GM18511 (cell line): ENCODE measurements at regions not wholly inside any gene's neighbourhood (a gene's known extent, or its start where the extent isn't known, plus 50 kb on each side); places are given as distances from the start of the nearest gene placed in this dataset.
"Not testable (repeated sequence)": the region's sequence is repeated elsewhere in the genome, so short reads cannot be mapped to it uniquely, and the experiment has no call there.

Source experiments
- ATAC-seq: cut with Tn5 transposase; IDR thresholded peaks from one replicate; pipeline ENCODE4 v1.9.1; 2021; ENCODE audit warnings: mild to moderate bottlenecking, moderate library complexity; ENCODE audit not compliant: unreplicated experiment

GRCh38 chr5:13640270-13640669 lies 304.2 kb downstream of the DNAH5 start:
- no peak for ATAC-seq

DNA sequence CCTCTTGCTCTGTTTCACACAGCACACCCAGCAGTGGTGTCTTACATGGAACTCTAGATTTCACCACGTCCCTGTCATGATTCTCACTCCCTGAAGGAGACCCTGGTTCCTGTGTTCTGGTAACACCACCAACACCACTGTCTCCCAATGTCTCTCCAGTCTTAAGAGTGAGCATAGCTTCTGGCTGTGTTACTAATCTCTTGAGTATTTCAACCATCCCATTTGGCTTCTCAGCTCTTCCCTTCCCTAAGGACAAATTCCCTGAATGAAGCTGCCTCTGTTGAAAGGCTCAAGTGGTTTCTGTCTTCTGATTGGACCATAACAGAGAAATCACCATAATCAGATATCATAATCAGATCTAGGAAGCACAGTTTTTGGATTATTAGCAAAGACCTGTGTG lies 311.8 kb downstream of the DNAH5 start:
- ATAC-seq, result no peak

- ATAC-seq, result no peak
Measured at GRCh38 chr5:13629218-13629617, 315.3 kb downstream of the DNAH5 start.

DNA sequence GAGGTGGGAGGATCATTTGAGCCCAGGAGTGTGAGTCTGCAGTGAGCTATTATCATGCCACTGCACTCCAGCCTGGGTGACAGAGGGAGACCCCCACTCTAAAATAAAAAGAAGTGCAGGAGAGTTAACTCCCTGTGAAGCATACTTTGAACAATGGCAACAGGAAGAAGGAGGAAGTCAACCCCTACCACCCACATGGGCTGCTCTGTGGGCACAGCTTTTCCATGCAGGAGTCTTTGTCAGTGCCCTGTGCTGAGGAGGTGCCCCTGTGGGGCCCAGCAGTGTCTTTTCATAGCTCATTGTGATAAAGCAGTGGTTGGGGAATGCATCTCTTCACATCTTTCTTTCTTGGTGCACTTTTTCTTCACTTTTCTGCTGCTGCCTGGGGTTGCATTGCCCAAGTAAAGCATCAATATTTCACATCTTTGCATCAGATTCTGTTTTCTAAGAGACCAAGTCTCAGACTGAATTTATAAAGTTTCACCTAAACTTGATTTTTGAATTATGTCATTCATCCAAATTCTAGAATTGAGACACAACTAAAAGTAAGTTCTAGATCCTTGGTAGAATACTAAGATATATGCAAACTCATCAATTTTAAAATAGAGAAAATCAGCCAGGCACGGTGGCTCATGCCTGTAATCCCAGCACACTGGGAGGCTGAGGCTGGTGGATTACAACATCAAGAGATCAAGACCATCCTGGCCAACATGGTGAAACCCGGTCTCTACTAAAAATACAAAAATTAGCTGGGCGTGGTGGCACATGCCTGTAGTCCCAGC lies 316.6 kb downstream of the DNAH5 start:
- no peak for ATAC-seq

DNA sequence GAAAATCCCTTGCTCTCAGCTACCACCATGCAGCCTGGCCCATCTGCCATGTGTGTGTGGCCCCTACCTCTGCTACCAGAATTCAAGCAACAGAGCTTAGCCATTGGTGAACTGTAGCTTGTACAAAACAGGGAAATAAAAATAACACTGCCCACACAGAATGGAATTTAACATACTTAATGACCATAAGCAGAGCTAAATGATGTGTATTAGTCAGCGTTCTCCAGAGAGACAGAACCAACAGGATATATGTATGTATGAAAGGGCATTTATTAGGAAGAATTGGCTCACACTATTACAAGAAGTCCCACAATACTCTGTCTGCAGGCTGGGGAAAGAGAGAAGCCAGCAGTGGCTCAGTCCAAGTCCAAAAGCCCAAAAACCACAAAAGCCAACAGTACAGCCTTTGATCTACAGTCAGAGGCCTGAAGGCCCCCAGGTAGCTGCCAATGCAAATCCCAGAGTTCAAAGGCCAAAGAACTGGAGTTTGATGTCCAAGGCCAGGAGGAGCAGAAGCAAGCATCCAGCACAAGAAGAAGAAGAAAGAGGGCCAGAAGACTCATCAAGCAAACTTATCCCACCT lies 318.8 kb downstream of the DNAH5 start:
- no peak for ATAC-seq

DNA sequence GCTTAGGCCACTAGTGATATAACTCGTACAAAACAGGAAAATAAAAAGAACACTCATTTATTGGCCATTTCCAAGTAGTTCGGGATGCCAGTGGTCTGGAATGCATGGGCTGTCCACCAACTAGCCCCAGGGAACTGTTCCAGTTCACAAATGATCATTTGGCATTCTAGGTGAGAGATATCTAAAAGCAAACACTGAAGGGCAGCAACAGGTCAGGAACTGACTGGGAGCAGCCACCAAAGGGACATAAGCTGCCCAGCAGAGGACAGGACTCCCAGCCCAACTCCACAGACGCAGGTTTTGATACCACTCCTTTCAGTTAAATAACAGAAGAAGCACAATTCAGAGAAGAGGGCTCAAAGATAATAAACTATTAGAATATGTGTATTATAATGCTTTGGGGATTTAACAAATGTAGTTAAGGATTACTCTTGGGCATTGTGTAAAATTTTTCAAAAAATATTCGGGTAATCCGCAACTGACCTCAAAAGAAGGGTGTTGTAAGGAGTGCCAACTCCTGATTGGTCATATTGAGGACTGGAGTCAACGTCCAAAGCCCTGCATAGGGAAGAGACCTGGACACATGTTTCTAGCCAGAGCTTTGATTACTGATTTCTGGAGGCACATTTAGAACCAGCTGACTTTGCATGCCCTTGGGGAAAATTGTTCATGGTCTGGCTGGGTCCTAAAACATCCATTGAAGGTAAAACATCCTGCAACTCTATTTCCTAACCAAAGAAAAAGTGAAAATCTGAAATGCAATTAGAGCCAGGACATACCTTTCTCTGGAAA lies 320.0 kb downstream of the DNAH5 start:
- no peak for ATAC-seq

DNA sequence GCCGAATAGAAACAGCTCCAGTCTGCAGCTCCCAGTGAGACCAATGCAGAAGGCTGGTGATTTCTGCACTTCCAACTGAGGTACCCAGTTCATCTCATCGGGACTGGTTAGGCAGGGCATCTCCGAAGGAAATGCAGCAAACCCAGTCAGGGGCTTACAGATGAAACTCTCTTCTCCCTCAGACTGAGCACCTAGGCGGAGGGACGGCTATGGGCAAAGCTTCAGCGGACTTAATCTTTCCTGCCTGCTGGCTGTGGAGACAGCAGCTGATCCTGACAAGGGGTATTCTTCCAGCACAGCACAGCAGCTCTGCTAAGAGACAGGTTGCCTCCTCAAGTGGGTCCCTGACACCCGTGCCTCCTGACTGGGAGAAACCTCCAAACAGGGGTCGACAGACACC lies 330.9 kb downstream of the DNAH5 start:
- ATAC-seq, result no peak

GRCh38 chr5:13611604-13612003 lies 332.9 kb downstream of the DNAH5 start:
- no peak for ATAC-seq

GRCh38 chr5:13609504-13609903 lies 335.0 kb downstream of the DNAH5 start:
- ATAC-seq, result no peak

GRCh38 chr5:13606051-13606450 lies 338.4 kb downstream of the DNAH5 start:
- ATAC-seq, result no peak

DNA sequence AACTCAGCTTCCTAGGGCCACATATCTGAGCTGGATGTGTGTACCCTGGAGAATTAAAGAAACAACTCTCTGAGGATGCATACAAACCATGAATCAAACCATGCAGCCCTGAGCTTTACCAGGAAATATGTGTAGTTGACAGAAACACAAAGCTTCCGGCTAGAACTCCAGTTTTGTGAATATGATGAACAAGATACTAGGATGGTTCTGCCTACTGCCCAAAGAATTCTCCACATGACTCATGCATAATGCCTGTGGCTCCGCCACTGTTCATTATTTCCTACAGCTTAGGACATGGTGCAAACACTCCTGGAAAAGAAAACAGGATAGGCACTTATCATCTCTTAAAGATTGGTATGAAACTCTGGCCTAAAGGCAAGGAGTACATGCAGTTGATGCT lies 343.4 kb downstream of the DNAH5 start:
- no peak for ATAC-seq

GRCh38 chr5:13595978-13596377 lies 348.5 kb downstream of the DNAH5 start:
- ATAC-seq, result no peak

DNA sequence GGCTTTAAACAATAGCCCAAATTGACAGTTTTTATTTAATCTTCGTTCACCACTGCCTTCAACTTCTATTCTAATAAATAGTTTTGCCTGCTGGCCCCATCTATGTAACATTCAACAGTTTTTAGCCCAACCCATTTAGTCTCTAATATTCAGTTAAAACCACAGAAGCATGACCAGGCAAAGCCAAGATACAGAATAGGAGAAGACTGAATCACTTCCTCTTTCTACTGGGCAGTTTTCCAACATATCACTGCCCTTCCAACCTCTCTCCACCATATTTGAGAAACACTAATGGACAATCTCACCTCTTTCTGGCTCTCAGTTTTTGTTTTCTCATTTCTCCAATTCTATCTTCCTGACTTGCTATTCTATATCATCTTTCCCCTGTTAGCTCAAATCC lies 352.9 kb downstream of the DNAH5 start:
- no peak for ATAC-seq

DNA sequence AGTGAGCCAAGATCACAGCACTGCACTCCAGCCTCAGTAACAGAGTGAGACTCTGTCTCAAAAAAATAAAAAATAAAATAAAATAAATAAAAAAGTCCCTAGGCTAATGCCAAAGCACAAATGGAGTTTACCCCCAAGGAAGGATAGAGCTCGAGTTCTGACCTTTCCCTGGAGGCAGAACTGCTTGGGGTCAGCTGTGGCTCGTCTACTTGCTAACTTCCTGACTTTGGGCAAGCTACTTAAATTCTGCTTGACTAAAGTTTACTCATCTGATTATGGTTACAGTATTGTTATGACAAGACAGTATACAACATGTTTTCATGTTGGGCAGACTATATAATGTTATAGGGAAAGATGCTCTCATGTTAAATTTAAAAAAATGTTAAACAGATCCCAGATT lies 359.2 kb downstream of the DNAH5 start:
- no peak for ATAC-seq

GRCh38 chr5:13581914-13582313 lies 362.6 kb downstream of the DNAH5 start:
- ATAC-seq, result no peak

- ATAC-seq, result no peak
Measured at GRCh38 chr5:13581132-13581531, 363.4 kb downstream of the DNAH5 start.

DNA sequence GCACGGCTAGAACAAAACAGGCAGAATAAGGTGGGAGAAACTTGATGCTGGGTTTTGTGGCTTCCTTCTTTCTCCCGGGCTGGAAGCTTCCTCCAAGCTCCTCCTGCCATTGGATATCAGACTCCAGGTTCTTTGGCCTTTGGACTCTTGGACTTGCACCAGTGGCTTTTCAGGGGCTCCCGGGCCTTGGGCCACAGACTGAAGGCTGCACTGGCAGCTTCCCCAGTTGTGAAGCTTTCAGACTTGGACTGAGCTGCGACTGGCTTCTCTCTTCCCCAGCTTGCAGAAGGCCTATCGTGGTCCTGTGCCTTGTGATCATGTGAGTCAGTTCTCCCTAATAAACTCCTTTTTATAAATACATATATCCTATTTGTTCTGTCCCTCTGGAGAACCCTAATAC lies 364.4 kb downstream of the DNAH5 start:
- ATAC-seq, result no peak

DNA sequence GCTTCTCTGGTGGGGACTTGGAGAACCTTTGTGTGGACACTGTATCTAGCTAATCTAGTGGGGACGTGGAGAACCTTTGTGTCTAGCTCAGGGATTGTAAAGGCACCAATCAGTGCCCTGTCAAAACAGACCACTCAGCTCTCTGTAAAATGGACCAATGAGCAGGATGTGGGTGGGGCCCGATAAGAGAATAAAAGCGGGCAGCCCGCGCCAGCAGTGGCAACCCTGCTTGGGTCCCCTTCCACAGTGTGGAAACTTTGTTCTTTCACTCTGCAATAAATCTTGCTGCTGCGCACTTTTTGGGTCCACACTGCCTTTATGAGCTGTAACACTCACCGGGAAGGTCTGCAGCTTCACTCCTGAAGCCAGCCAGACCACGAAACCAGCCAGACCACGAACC lies 365.4 kb downstream of the DNAH5 start:
- ATAC-seq, result not testable (repeated sequence)

- ATAC-seq, result not testable (repeated sequence)
Measured at GRCh38 chr5:13578311-13579039, 366.0 kb downstream of the DNAH5 start.

DNA sequence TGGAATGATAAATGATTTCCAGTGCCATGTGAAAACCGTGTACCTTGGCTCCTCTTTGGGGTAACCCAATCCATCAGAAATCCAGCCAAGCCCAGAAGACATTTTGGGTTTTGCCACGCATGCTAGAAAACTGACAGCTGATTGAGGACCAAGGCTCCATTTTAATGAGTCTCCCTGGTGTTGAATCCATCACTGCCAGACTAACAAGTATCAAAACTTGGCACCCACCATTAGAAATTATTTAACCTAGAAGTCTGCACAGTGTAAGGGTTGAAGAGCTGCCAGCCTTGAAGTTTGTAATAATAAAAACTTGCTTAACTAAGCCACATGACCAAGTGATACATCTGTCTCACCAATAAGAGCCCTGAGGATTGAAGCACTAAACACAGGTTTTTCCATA lies 369.9 kb downstream of the DNAH5 start:
- no peak for ATAC-seq

DNA sequence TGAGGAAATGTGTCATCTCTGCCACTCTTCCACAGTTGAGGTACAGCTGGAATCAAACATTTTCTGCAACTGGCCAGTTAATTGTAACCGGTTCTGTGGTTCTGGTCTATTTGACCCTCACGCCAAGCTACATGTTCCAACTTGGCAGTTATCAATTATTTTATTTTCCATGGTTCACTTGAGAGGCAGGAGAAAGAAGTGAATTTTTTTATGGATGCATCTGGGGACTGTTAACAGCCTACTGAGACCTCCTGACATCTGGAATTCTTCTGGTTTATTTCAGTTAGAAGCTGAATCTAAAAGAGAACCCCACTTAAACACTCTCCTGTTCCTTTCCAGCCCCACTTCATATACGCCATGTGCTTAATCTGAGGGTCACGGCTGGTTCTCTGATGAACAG lies 372.3 kb downstream of the DNAH5 start:
- no peak for ATAC-seq
